Fibroblast of villous mesenchyme (primary cell): ENCODE measurements at regions not wholly inside any gene's neighbourhood (a gene's known extent, or its start where the extent isn't known, plus 50 kb on each side); places are given as distances from the start of the nearest gene placed in this dataset.

Source experiments
- DNase-seq: peaks from one replicate; pipeline ENCODE4 v3.0.0-alpha.2; 2010; ENCODE audit warnings: low read depth
- H3K4me3 ChIP-seq: 2 replicates; pipeline ENCODE4 v1.5.1; 2011; ENCODE audit warnings: low read depth, mild to moderate bottlenecking, low read length
- TF ChIP-seq, protein P1 (sequence below): IDR thresholded peaks from 2 replicates; pipeline ENCODE4 v1.5.1; 2012; ENCODE audit warnings: low read depth, mild to moderate bottlenecking, low read length; ENCODE audit not compliant: insufficient read depth

DNA sequence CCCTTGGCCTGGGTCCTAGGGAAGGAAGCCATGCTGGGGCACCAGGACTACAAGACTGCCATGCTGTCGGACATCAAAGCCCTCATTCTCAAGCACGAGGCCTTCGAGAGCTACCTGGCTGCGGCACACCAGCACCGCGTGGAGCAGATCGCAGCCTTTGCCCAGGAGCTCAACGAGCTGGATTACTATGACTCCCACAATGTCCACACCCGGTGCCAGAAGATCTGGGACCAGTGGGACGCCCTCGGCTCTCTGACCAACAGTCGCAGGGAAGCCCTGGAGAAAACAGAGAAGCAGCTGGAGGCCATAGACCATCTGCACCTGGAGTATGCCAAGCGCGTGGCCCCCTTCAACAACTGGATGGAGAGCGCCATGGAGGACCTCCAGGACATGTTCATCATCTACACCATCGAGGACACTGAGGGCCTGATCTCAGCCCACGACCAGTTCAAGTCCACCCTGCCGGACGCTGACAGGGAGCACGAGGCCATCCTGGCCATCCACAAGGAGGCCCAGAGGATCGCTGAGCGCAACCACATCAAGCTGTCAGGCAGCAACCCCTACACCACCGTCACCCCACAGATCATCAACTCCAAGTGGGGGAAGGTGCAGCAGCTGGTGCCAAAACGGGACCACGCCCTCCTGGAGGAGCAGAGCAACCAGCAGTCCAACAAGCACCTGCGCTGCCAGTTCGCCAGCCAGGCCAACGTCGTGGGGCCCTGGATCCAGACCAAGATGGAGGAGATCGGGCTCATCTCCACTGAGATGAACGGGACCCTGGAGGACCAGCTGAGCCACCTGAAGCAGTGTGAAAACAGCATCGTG lies 487.0 kb downstream of the TRAM1L1 start:
- H3K4me3 ChIP-seq: no peak overlapping the region
- DNase-seq: no peak
- TF ChIP-seq, protein P1, sequence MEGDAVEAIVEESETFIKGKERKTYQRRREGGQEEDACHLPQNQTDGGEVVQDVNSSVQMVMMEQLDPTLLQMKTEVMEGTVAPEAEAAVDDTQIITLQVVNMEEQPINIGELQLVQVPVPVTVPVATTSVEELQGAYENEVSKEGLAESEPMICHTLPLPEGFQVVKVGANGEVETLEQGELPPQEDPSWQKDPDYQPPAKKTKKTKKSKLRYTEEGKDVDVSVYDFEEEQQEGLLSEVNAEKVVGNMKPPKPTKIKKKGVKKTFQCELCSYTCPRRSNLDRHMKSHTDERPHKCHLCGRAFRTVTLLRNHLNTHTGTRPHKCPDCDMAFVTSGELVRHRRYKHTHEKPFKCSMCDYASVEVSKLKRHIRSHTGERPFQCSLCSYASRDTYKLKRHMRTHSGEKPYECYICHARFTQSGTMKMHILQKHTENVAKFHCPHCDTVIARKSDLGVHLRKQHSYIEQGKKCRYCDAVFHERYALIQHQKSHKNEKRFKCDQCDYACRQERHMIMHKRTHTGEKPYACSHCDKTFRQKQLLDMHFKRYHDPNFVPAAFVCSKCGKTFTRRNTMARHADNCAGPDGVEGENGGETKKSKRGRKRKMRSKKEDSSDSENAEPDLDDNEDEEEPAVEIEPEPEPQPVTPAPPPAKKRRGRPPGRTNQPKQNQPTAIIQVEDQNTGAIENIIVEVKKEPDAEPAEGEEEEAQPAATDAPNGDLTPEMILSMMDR: no peak

DNA sequence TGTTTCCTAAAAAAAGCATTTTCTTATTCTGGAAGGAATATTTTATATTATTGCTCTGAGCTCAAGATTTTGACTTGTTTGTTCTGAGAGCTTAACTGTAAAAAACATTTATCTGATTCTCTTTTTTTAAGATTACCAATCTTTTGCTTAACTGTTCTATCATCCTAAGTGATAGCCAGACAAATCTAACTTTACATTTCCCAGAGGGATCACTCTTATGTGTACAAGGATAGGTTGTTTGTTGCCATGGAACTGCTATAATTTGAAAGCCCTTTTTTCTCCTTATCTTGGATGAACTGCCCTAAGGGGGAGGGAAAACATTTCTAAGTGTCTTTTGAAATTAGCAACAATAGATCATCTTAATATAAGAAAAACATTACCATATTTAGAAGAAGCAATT lies 494.7 kb downstream of the TRAM1L1 start:
- TF ChIP-seq, protein P1: no peak
- DNase-seq: no peak
- H3K4me3 ChIP-seq: no peak overlapping the region

DNA sequence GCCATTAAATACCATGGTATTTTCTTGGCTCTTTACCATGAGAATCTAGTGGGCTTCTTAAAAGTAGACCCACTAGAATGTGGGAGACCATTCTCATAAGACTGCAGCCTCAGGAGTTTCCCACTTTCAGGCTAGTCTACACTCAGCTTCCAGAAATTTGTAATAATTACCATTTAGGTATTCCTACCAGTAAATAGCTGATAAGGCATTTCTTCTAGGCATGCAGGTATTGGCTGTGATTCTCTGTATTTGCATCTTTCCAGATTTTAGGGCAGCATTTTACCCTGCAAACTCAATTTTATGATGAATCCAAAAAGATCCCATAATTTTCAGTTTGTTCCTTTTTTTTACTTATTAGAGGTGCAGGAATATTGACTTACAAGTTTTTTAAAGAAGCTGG lies 496.6 kb downstream of the TRAM1L1 start:
- no peak for DNase-seq
- no peak overlapping the region for H3K4me3 ChIP-seq
- TF ChIP-seq, protein P1: no peak

DNA sequence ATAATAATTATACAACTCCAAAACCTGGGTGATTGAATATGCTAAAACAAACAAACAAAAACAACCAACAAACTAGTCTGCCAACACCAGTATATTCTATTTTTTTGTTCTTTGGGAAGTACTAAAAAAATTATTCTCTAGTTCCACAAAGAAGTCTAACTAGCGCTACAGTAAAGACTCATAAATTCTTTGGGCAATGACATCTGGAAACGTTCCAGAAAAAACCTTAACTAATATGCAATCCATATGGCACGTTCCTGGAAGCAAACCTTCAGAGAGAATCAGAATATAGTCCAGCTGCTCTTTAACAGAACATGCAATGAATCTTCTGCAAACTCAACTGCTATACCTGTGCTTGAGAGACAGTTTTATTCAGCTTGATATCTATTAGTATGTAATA lies 500.1 kb downstream of the TRAM1L1 start:
- DNase-seq: no peak
- no peak overlapping the region for H3K4me3 ChIP-seq
- TF ChIP-seq, protein P1: no peak

GRCh38 chr4:116577321-116577720 lies 508.1 kb downstream of the TRAM1L1 start:
- DNase-seq: no peak
- TF ChIP-seq, protein P1: no peak
- H3K4me3 ChIP-seq: no peak overlapping the region

GRCh38 chr4:116573540-116573939 lies 511.8 kb downstream of the TRAM1L1 start:
- DNase-seq: no peak
- TF ChIP-seq, protein P1: no peak
- no peak overlapping the region for H3K4me3 ChIP-seq

DNA sequence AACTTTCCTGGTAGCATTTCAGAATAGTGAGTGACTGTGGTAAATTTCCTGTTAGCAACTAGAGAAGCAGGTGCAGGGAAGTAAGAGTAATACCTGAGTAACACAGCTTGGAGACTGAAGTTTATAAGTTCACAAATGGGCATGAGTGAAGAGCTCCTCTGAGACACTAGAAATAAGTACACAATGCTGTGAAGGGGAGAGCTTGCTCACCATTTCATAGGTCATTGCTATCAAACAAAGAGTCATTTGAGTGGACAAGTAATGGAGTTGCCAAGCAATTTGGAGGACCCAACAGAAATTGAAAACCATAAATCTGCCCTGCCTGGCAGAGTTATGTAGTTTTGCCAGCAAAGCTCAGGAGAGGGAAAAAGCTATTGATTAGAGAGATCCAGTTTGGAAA lies 523.6 kb downstream of the TRAM1L1 start:
- DNase-seq: no peak
- H3K4me3 ChIP-seq: no peak overlapping the region
- TF ChIP-seq, protein P1: no peak
